PC-3 (cell line): ENCODE measurements at regions not wholly inside any gene's neighbourhood (a gene's known extent, or its start where the extent isn't known, plus 50 kb on each side); places are given as distances from the start of the nearest gene placed in this dataset.

Experiments
- ATAC-seq: fragments of 200-7000 bp; cut with Tn5 transposase; 2 replicates; pipeline ENCODE4 v1.9.1; 2020; ENCODE audit warnings: mild to moderate bottlenecking, moderate library complexity
- BruUV-seq: library from RNA; stranded (reverse); fragments of 400-500 nt; replicated peaks from 2 replicates; lab custom pipeline; 2021; lab: Mats Ljungman, UMichigan
- CTCF ChIA-PET: fragments of 300-600 bp; sonication (Branson Sonifier 250); formaldehyde crosslinking; loops from one replicate; lab custom pipeline; 2022; ENCODE audit warnings: antibody characterized with exemption; lab: Charles Lee
- POLR2A ChIA-PET: fragments of 300-600 bp; sonication (Branson Sonifier 250); formaldehyde crosslinking; loops from one replicate; lab custom pipeline; 2022; ENCODE audit warnings: antibody characterized with exemption; ENCODE audit not compliant: unreplicated experiment; lab: Charles Lee
- DNase-seq: peaks from one replicate; pipeline ENCODE4 v3.0.0-alpha.2; 2015
- H2AFZ ChIP-seq: fragments of 300-600 bp; sonication (generic); 2 replicates; pipeline ENCODE4 v1.6.0; 2016; ENCODE audit warnings: antibody characterized with exemption, low read length
- H3F3A ChIP-seq: fragments of 300-600 bp; sonication (generic); one replicate; pipeline ENCODE4 v1.6.0; 2017; ENCODE audit warnings: antibody characterized with exemption, low read length, control low read depth, mild to moderate bottlenecking; ENCODE audit not compliant: unreplicated experiment
- H3K27ac ChIP-seq: fragments of 300-600 bp; sonication (generic); 2 replicates; pipeline ENCODE4 v1.5.1; 2016; ENCODE audit warnings: mild to moderate bottlenecking, low read length
- H3K27me3 ChIP-seq: fragments of 300-600 bp; sonication (generic); 2 replicates; pipeline ENCODE4 v1.6.1; 2016; ENCODE audit warnings: low read length, mixed read lengths
- H3K36me3 ChIP-seq: fragments of 300-600 bp; sonication (generic); 2 replicates; pipeline ENCODE4 v1.6.1; 2016; ENCODE audit warnings: low read depth, mixed run types, low read length, mixed read lengths
- H3K4me1 ChIP-seq: fragments of 300-600 bp; sonication (generic); 2 replicates; pipeline ENCODE4 v1.5.1; 2016; ENCODE audit warnings: low read length; ENCODE audit not compliant: insufficient read depth
- H3K4me2 ChIP-seq: fragments of 300-600 bp; sonication (generic); 2 replicates; pipeline ENCODE4 v1.6.0; 2016; ENCODE audit warnings: low read length
- H3K4me3 ChIP-seq: fragments of 300-600 bp; sonication (generic); 2 replicates; pipeline ENCODE4 v1.5.1; 2016; ENCODE audit warnings: mild to moderate bottlenecking, low read length, mixed read lengths
- H3K79me2 ChIP-seq: fragments of 300-600 bp; sonication (generic); 2 replicates; pipeline ENCODE4 v1.6.1; 2017; ENCODE audit warnings: low read length, mixed read lengths
- H3K9ac ChIP-seq: fragments of 300-600 bp; sonication (generic); 2 replicates; pipeline ENCODE4 v1.6.0; 2016; ENCODE audit warnings: mild to moderate bottlenecking, low read length
- H3K9me2 ChIP-seq: fragments of 300-600 bp; sonication (generic); replicated peaks from 2 replicates; pipeline ENCODE4 v1.6.1; 2016; ENCODE audit warnings: mixed run types, low read length, mixed read lengths
- H3K9me3 ChIP-seq: fragments of 300-600 bp; sonication (generic); 2 replicates; pipeline ENCODE4 v1.6.1; 2016; ENCODE audit warnings: low read length, mixed read lengths
- H4K20me1 ChIP-seq: fragments of 300-600 bp; sonication (generic); 2 replicates; pipeline ENCODE4 v1.6.1; 2016; ENCODE audit warnings: low read length, mixed read lengths
- EZH2 ChIP-seq: fragments of 300-600 bp; sonication (generic); IDR thresholded peaks from one replicate; pipeline ENCODE4 v1.6.1; 2017; ENCODE audit warnings: antibody characterized with exemption, mild to moderate bottlenecking, low read length; ENCODE audit not compliant: unreplicated experiment
- EZH2phosphoT487 ChIP-seq: fragments of 300-600 bp; sonication (generic); IDR thresholded peaks from 2 replicates; pipeline ENCODE4 v1.6.1; 2018; ENCODE audit warnings: mild to moderate bottlenecking, antibody characterized with exemption, low read length, borderline replicate concordance
- intact Hi-C: fragments of 100-400 bp; cut with micrococcal nuclease; formaldehyde crosslinking; loops from 2 replicates; pipeline ENCODE4 v1.9.0; 2023
- TF ChIP-seq, protein P1 (sequence below): fragments of 300-600 bp; sonication (generic); conservative IDR thresholded peaks from 2 replicates; pipeline ENCODE4 v1.5.1; 2017; ENCODE audit warnings: antibody characterized with exemption, low read depth, mild to moderate bottlenecking, low read length

DNA sequence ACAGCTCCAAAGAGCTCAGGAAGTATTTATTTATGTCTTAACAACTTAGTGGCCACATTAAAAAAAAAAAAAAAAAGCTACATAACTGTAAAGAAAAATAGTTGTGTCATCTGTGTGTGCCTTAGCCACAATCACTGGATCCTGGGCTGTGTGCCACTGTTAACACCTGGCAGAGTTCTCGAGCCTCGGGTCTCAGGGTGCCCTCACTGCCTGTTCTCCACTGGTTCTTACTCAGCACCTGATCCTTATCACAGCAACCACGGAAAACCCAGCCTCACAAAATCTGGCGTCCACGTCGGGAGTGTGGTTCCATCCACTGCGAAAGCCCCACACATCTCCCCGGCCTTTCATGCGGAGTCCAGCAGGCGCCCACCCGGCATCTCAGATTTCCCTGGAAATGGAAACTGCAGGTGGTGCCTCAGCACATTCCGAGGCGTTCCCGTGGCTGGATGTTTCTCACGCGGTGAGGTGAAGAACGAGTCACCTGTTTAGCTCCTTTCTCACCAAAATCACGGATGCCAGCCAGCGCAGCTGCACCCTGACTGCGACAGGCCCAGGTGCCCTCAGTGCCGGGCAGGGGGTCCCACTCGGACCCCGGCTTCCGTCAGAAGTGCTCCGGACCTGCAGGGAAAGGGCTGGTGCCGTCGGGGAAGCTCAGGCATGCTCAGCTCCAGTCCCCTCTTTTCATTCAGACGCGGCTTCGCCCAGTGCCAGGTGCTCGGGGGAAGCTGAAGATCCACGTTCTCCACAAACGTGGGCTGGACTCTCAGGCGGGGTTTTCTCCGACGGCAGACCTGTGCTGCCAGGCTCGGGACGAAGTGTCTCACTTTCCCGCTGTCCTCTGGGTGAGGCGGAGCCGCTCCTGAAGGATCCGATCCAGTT is 198.7 kb upstream of the SALL3 start:
- peaks cover 66% of the 10 kb centered on the region for H3K27me3 ChIP-seq
- TF ChIP-seq EZH2 = no peak
- no peak for TF ChIP-seq EZH2phosphoT487
- TF ChIP-seq, protein P1, sequence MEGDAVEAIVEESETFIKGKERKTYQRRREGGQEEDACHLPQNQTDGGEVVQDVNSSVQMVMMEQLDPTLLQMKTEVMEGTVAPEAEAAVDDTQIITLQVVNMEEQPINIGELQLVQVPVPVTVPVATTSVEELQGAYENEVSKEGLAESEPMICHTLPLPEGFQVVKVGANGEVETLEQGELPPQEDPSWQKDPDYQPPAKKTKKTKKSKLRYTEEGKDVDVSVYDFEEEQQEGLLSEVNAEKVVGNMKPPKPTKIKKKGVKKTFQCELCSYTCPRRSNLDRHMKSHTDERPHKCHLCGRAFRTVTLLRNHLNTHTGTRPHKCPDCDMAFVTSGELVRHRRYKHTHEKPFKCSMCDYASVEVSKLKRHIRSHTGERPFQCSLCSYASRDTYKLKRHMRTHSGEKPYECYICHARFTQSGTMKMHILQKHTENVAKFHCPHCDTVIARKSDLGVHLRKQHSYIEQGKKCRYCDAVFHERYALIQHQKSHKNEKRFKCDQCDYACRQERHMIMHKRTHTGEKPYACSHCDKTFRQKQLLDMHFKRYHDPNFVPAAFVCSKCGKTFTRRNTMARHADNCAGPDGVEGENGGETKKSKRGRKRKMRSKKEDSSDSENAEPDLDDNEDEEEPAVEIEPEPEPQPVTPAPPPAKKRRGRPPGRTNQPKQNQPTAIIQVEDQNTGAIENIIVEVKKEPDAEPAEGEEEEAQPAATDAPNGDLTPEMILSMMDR = no peak
- no TSS peak for BruUV-seq

DNA sequence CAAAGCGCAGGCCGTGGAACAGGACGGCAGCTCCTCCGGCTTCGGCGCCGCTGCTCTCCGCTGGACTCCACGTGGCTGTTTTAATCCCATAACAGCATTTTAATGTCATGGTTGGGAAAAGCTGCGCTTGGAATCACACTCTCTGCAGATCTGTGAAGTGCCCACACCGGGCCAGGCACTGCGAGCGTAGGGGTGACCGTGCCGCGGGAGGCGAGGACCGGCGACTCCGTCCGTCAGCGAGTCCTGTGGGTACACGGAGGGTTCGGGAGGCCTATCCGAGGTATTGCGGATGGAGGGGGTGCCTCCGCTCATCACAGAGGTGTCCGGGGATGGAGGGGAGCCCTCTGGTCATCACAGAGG is 198.0 kb upstream of the SALL3 start:
- DNase-seq (no peak), ATAC-seq (no peak)
- Histone ChIP-seq H3K4me1 (no peaks in the 10 kb centered on the region), H4K20me1 (no peaks in the 10 kb centered on the region), H3K79me2 (no peaks in the 10 kb centered on the region), H3K27me3 (peaks cover 68% of the 10 kb centered on the region), H3K9ac (no peak overlapping the region), H3F3A (no peaks in the 10 kb centered on the region), H3K9me3 (no peaks in the 10 kb centered on the region), H2AFZ (no peak overlapping the region), H3K4me3 (no peak overlapping the region), H3K27ac (no peak overlapping the region), H3K36me3 (no peaks in the 10 kb centered on the region), H3K9me2 (no peaks in the 10 kb centered on the region), H3K4me2 (no peak overlapping the region)
- BruUV-seq = no TSS peak
- CTCF ChIA-PET = no interaction called here
- POLR2A ChIA-PET = no interaction called here
- intact Hi-C loops = no loop called here
- TF ChIP-seq, protein P1 = no peak
- TF ChIP-seq EZH2phosphoT487 (no peak), EZH2 (no peak)

More for the DNA sequence above, 198.7 kb upstream of the SALL3 start:
- no peak overlapping the region for H3K4me2 ChIP-seq
- CTCF ChIA-PET = no interaction called here
- DNase-seq = no peak
- H3K27ac ChIP-seq = no peak overlapping the region
- H3K79me2 ChIP-seq = no peaks in the 10 kb centered on the region
- ATAC-seq = no peak
- H3K36me3 ChIP-seq = no peaks in the 10 kb centered on the region
- POLR2A ChIA-PET = no interaction called here
- H3K9ac ChIP-seq = no peak overlapping the region
- no peaks in the 10 kb centered on the region for H4K20me1 ChIP-seq
- no peaks in the 10 kb centered on the region for H3K9me2 ChIP-seq
- no peaks in the 10 kb centered on the region for H3K4me1 ChIP-seq
- H3K4me3 ChIP-seq = no peak overlapping the region
- intact Hi-C loops = no loop called here
- no peak overlapping the region for H2AFZ ChIP-seq
- no peaks in the 10 kb centered on the region for H3K9me3 ChIP-seq
- H3F3A ChIP-seq = no peaks in the 10 kb centered on the region

DNA sequence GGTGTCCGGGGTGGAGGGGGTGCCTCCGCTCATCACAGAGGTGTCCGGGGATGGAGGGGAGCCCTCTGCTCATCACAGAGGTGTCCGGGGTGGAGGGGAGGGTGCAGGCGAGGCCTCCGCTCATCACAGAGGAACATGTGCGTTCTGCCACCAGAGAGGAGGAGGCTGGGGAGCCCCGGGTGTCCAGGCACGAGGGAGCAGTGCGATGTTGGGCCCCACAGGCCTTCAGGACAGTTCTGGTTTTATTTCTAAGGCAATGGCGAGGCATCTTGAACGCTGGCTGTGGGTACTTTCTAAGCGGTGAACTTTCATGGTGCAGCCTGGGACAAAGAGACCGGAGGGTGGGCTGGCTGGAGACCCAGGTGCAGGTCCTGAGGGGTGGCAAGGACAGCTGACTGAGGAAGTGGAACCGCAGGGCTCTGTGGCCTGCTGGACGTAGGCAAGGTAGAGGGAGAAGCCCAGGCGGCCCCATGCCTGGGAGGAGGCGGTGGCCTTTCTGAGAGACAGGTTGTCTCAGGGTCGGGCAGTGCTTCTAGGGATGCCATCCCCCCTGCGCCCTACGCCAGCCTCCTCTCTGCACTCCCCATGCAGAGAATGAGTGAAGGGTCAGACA is 196.6 kb upstream of the SALL3 start:
- H2AFZ ChIP-seq = no peak overlapping the region
- intact Hi-C loops = no loop called here
- DNase-seq = no peak
- no peaks in the 10 kb centered on the region for H3K9me3 ChIP-seq
- BruUV-seq = no TSS peak
- no peaks in the 10 kb centered on the region for H3K36me3 ChIP-seq
- TF ChIP-seq, protein P1 = no peak
- TF ChIP-seq EZH2phosphoT487 = no peak
- no peak for TF ChIP-seq EZH2
- no peak overlapping the region for H3K4me3 ChIP-seq
- H3K27ac ChIP-seq = no peak overlapping the region
- ChIA-PET POLR2A (no interaction called here), CTCF (no interaction called here)
- H3K9ac ChIP-seq = no peak overlapping the region
- no peak for ATAC-seq
- H3K79me2 ChIP-seq = no peaks in the 10 kb centered on the region
- H3F3A ChIP-seq = no peaks in the 10 kb centered on the region
- H3K27me3 ChIP-seq = peaks cover 60% of the 10 kb centered on the region
- no peak overlapping the region for H3K4me2 ChIP-seq
- no peaks in the 10 kb centered on the region for H4K20me1 ChIP-seq
- H3K4me1 ChIP-seq = no peaks in the 10 kb centered on the region
- no peaks in the 10 kb centered on the region for H3K9me2 ChIP-seq
